ENCODE measurements at regions not wholly inside any gene's neighbourhood (a gene's known extent, or its start where the extent isn't known, plus 50 kb on each side); places are given as distances from the start of the nearest gene placed in this dataset.

- H3K27ac ChIP-seq (ENCODE audit: extremely low read length, insufficient read depth, low read length), result peak overlapping the region; percentile 91
- peak; percentile 93 for DNase-seq (ENCODE audit: low spot score)
- no TSS peak for BruUV-seq (replicated peaks)
- H3K4me3 ChIP-seq (replicated peaks in 1 of 3; ENCODE audit: insufficient read depth in 1 of 3, low read depth in 2 of 3, low read length in 3 of 3), result peak overlapping the region in 2 of 3 experiments; percentile 48 to 51; a peak in 3 of 6 replicates
- ChIA-PET CTCF (ENCODE audit: low intra/inter-chr PET ratio, low total read pairs) (no interaction called here), POLR2A (interaction anchor here (0.7 to 4.2 kb wide), 17 partner anchors 21 to 112 kb away, joined by 3 to 39 read pairs (median 4); partner anchors contain the start of genes ALB and ANKRD17)
- no peaks in the 10 kb centered on the region for H4K20me1 ChIP-seq (ENCODE audit: insufficient read depth, low read length)
- intact Hi-C loops (cut with micrococcal nuclease; ENCODE audit: unreplicated experiment) (loop anchor here (1.0 to 5.0 kb wide), 4 partner anchors 42 to 87 kb away; no protein-coding TSS in a partner anchor), in situ Hi-C loops (cut with HindIII; ENCODE audit: extremely low pct_ligation_motif_present, low pct_unique_long_range_greater_than_20kb) (loop anchor here (25.0 kb wide), 1 partner anchor 242 kb away; no protein-coding TSS in a partner anchor)
- no peaks in the 10 kb centered on the region for H3K36me3 ChIP-seq (replicated peaks in 1 of 2; ENCODE audit: control insufficient read depth in 1 of 2, insufficient read depth in 2 of 2, low read length in 2 of 2)
- H3K27me3 ChIP-seq (ENCODE audit: control insufficient read depth in 1 of 2, insufficient read depth in 2 of 2, low read length in 2 of 2), result no peaks in the 10 kb centered on the region
- peak overlapping the region; percentile 72 for H3K4me2 ChIP-seq (ENCODE audit: low read depth, low read length)
- H3K9ac ChIP-seq (ENCODE audit: insufficient read depth, low read depth, low read length), result peak overlapping the region; percentile 69
- peaks cover 49% of the 10 kb centered on the region for H3K79me2 ChIP-seq (ENCODE audit: insufficient read depth, low read length)
- no peaks in the 10 kb centered on the region for H3K9me3 ChIP-seq (ENCODE audit: low read length)
- WGBS (ENCODE audit: low lambda C conversion rate), result 0% methylated on average over 4 of the region's 4 CpGs
- H2AFZ ChIP-seq (ENCODE audit: low read length), result no peak overlapping the region
- peak; percentile 37 for FAIRE-seq
- peak; percentile 76 for ATAC-seq
- peaks cover 95% of the 10 kb centered on the region for H3K4me1 ChIP-seq (ENCODE audit: insufficient read depth, low read length)
- peak; percentile 53 for TF ChIP-seq PHF21A (CRISPR knock-in tag; IDR thresholded peaks at IDR 0.05)
- TF ChIP-seq ZNF512 (CRISPR knock-in tag; IDR thresholded peaks at IDR 0.05), result no peak
- TF ChIP-seq PITX1 (CRISPR knock-in tag; IDR thresholded peaks at IDR 0.05), result peak; percentile 53
- TF ChIP-seq HDAC2 (CRISPR knock-in tag; IDR thresholded peaks at IDR 0.05), result peak; percentile 13; the same call in 1 of the 2 replicates
- peak; percentile 83; the same call in 1 of the 2 replicates for TF ChIP-seq CHD4 (IDR thresholded peaks at IDR 0.05; ENCODE audit: borderline replicate concordance, low read length)
- no peak for TF ChIP-seq SP2 (CRISPR knock-in tag; IDR thresholded peaks at IDR 0.05)
- no peak for TF ChIP-seq ZNF598 (CRISPR knock-in tag; IDR thresholded peaks at IDR 0.05; ENCODE audit: borderline replicate concordance)
- TF ChIP-seq ZNF780A (CRISPR knock-in tag; IDR thresholded peaks at IDR 0.05), result no peak
- no peak for TF ChIP-seq ZNF569 (CRISPR knock-in tag; IDR thresholded peaks at IDR 0.05; ENCODE audit: borderline replicate concordance)
- TF ChIP-seq ATAD3A (CRISPR knock-in tag; IDR thresholded peaks at IDR 0.05), result no peak
- no peak for TF ChIP-seq ZNF567 (CRISPR knock-in tag; IDR thresholded peaks at IDR 0.05; ENCODE audit: borderline replicate concordance)
- peak; percentile 89 for TF ChIP-seq PAXIP1 (CRISPR knock-in tag; conservative IDR thresholded peaks at IDR 0.05)
- peak in 1 of 2 experiments; percentile 17; a peak in 2 of 4 replicates for TF ChIP-seq REST (IDR thresholded peaks at IDR 0.05; ENCODE audit: borderline replicate concordance in 1 of 2, low read depth in 1 of 2, low read length in 2 of 2)
- no peak for TF ChIP-seq ZNF597 (CRISPR knock-in tag; IDR thresholded peaks at IDR 0.05)
Observed at GRCh38 chr4:73345399-73345975, 58.6 kb upstream of the ALB start.
